Adrenal gland (tissue), 9 donors: ENCODE measurements at regions not wholly inside any gene's neighbourhood (a gene's known extent, or its start where the extent isn't known, plus 50 kb on each side); places are given as distances from the start of the nearest gene placed in this dataset.

Experiments used
- DNase-seq, 7 donors: peaks; one replicate each; pipeline ENCODE4 v3.0.0-alpha.2; 2019 to 2020
- H3K27ac ChIP-seq, 5 donors: fragments of 200-600 bp; sonication (generic) in 4 of 5; 1 replicate in 3 of 5; 2 replicates in 2 of 5; pipeline versions ENCODE4 v1.5.1 to v1.8.0; 2016 to 2020; ENCODE audit warnings: mild to moderate bottlenecking in 1 of 5
- H3K27me3 ChIP-seq: fragments of 200-600 bp; 2 replicates; pipeline ENCODE4 v1.8.0; 2021
- H3K36me3 ChIP-seq, 2 donors: fragments of 200-600 bp; replicated peaks in 1 of 2; 1 replicate in 1 of 2; 2 replicates in 1 of 2; pipeline versions ENCODE4 v1.5.1 to v1.8.0; 2018 to 2022
- H3K4me1 ChIP-seq, 2 donors: fragments of 200-600 bp; replicated peaks in 1 of 2; 1 replicate in 1 of 2; 2 replicates in 1 of 2; pipeline versions ENCODE4 v1.5.1 to v1.8.0; 2018 to 2021
- H3K4me3 ChIP-seq, 4 donors: fragments of 200-600 bp; sonication (generic) in 3 of 4; one replicate each; pipeline ENCODE4 v1.5.1; 2016 to 2018
- H3K9me3 ChIP-seq, 3 donors: fragments of 200-600 bp; sonication (generic) in 1 of 3; replicated peaks in 1 of 3; 1 replicate in 2 of 3; 2 replicates in 1 of 3; pipeline versions ENCODE4 v1.5.1 to v1.8.0; 2016 to 2021
- CTCF ChIP-seq, 6 experiments: fragments of 450-650 bp in 4 of 6; fragments of 200-600 bp in 2 of 6; sonication (generic) in 1 of 6; IDR thresholded peaks; 1 replicate in 5 of 6; 2 replicates in 1 of 6; pipeline versions ENCODE4 v1.5.1 to v1.8.0; 2016 to 2021; ENCODE audit warnings: antibody characterized with exemption in 6 of 6, mild to moderate bottlenecking in 2 of 6, moderate library complexity in 1 of 6
- POLR2A ChIP-seq, 2 donors: fragments of 450-650 bp; IDR thresholded peaks; one replicate each; pipeline ENCODE4 v1.6.1; 2017; ENCODE audit warnings: antibody characterized with exemption in 2 of 2, mild to moderate bottlenecking in 2 of 2, moderate library complexity in 1 of 2
- WGBS, 4 donors: extraction: QIAGEN DNeasy Blood & Tissue Kit in 2 of 4; methylation state at CpG; one replicate each; pipeline versions ENCODE4 v1.1.5 to v1.1.7; 2013 to 2017; 5-methylcytosine and 5-hydroxymethylcytosine counted together
- intact Hi-C, 2 donors: fragments of 100-400 bp; cut with DNase I; formaldehyde crosslinking; loops; one replicate each; pipeline versions ENCODE4 v1.14.1 to v1.15.0; 2022 to 2023
- donor health status: healthy with polysubstance abuse.
- donor health status: Bipolar disorder and iron deficiency.
- donor health status: DM: yes; HTN: yes; CAD: no.
- donor health status: DM: no; HTN: no; CAD: no.
- donor health status: DM: no; HTN: no; CAD: no.

- Histone ChIP-seq H3K4me1 (no peaks in the 10 kb centered on the region), H3K36me3 (no peaks in the 10 kb centered on the region), H3K4me3 (no peak overlapping the region), H3K9me3 (no peaks in the 10 kb centered on the region), H3K27me3 (no peaks in the 10 kb centered on the region), H3K27ac (no peak overlapping the region)
- WGBS, 4 donors = 50 to 56% (median 53%) methylated on average over 3 of the region's 3 CpGs
- no peak for DNase-seq
- TF ChIP-seq POLR2A (IDR thresholded peaks at IDR 0.05) = no peak
- no peak for TF ChIP-seq CTCF (IDR thresholded peaks at IDR 0.05)
- intact Hi-C loops = no loop called here
Measured at GRCh38 chr5:89313804-89314588, 431.0 kb upstream of the MEF2C start.

GRCh38 chr5:89313044-89313443, 430.1 kb upstream of the MEF2C start:
- Histone ChIP-seq H3K27ac (no peak overlapping the region), H3K4me3 (no peak overlapping the region), H3K9me3 (no peaks in the 10 kb centered on the region), H3K4me1 (no peaks in the 10 kb centered on the region), H3K27me3 (no peaks in the 10 kb centered on the region), H3K36me3 (no peaks in the 10 kb centered on the region)
- 30 to 54% (median 44%) methylated on average over 2 of the region's 2 CpGs for WGBS, 4 donors
- intact Hi-C loops = no loop called here
- no peak for DNase-seq
- TF ChIP-seq CTCF (IDR thresholded peaks at IDR 0.05) (no peak), POLR2A (IDR thresholded peaks at IDR 0.05) (no peak)

- no peak for DNase-seq
- Histone ChIP-seq H3K4me1 (no peaks in the 10 kb centered on the region), H3K27ac (no peak overlapping the region), H3K36me3 (no peaks in the 10 kb centered on the region), H3K4me3 (no peak overlapping the region), H3K9me3 (no peaks in the 10 kb centered on the region), H3K27me3 (no peaks in the 10 kb centered on the region)
- no peak for TF ChIP-seq POLR2A (IDR thresholded peaks at IDR 0.05)
- no peak for TF ChIP-seq CTCF (IDR thresholded peaks at IDR 0.05)
- WGBS, 4 donors = 88 to 95% (median 91%) methylated on average over 1 of the region's 1 CpG
- intact Hi-C loops = no loop called here
Measured at GRCh38 chr5:89309268-89309667, 426.3 kb upstream of the MEF2C start.

- WGBS, 4 donors = 68 to 77% (median 72%) methylated on average over 4 of the region's 4 CpGs
- intact Hi-C loops = no loop called here
- Histone ChIP-seq H3K4me3 (no peak overlapping the region), H3K27ac (no peak overlapping the region), H3K27me3 (no peaks in the 10 kb centered on the region), H3K36me3 (no peaks in the 10 kb centered on the region), H3K9me3 (no peaks in the 10 kb centered on the region), H3K4me1 (no peaks in the 10 kb centered on the region)
- TF ChIP-seq POLR2A (IDR thresholded peaks at IDR 0.05) (no peak), CTCF (IDR thresholded peaks at IDR 0.05) (no peak)
- DNase-seq = no peak
Measured at GRCh38 chr5:89308606-89309040, 425.6 kb upstream of the MEF2C start.
